IMR-90 (cell line): ENCODE measurements at regions not wholly inside any gene's neighbourhood (a gene's known extent, or its start where the extent isn't known, plus 50 kb on each side); places are given as distances from the start of the nearest gene placed in this dataset.

Source experiments
- ATAC-seq: fragments of 200-7000 bp; cut with Tn5 transposase; 2 replicates; pipeline ENCODE4 v1.9.1; 2020; ENCODE audit warnings: low read depth, mild to moderate bottlenecking, moderate library complexity
- BruUV-seq: library from RNA; stranded (reverse); fragments of 400-500 nt; replicated peaks from 2 replicates; lab custom pipeline; 2021; lab: Mats Ljungman, UMichigan
- CTCF ChIA-PET: fragments of 300-600 bp; formaldehyde crosslinking; extraction: SDS; loops from one replicate; lab custom pipeline; 2021; ENCODE audit warnings: antibody characterized with exemption; lab: Yijun Ruan, JAX
- POLR2A ChIA-PET: fragments of 300-600 bp; sonication (Branson Sonifier 250); formaldehyde crosslinking; loops from one replicate; lab custom pipeline; 2022; ENCODE audit warnings: antibody characterized with exemption; ENCODE audit not compliant: unreplicated experiment; lab: Charles Lee
- DNase-seq: peaks from one replicate; pipeline ENCODE4 v3.0.0; 2013
- H2AFZ ChIP-seq: replicated peaks from 2 replicates; pipeline ENCODE3; 2013; ENCODE audit warnings: low read length, mild to moderate bottlenecking; ENCODE audit not compliant: poor library complexity
- H2AK5ac ChIP-seq: 2 replicates; pipeline ENCODE4 v1.6.1; 2013; ENCODE audit warnings: low read depth, low read length, inconsistent platforms
- H2AK9ac ChIP-seq: replicated peaks from 2 replicates; pipeline ENCODE3; 2013; ENCODE audit warnings: mild to moderate bottlenecking, low read depth, low read length, moderate library complexity; ENCODE audit not compliant: poor library complexity
- H2BK120ac ChIP-seq: 2 replicates; pipeline ENCODE4 v1.6.1; 2013; ENCODE audit warnings: low read depth, low read length, inconsistent platforms
- H2BK15ac ChIP-seq: 3 replicates; pipeline ENCODE4 v1.6.1; 2013; ENCODE audit warnings: low read depth, low read length, inconsistent platforms
- H2BK20ac ChIP-seq: 2 replicates; pipeline ENCODE4 v1.6.1; 2013; ENCODE audit warnings: low read depth, mild to moderate bottlenecking, inconsistent platforms, low read length, moderate library complexity
- H2BK5ac ChIP-seq: 2 replicates; pipeline ENCODE4 v1.6.1; 2013; ENCODE audit warnings: mild to moderate bottlenecking, low read depth, low read length, inconsistent platforms; ENCODE audit not compliant: poor library complexity, severe bottlenecking
- H3K14ac ChIP-seq: replicated peaks from 2 replicates; pipeline ENCODE4 v1.6.1; 2013; ENCODE audit warnings: low read depth, low read length, inconsistent platforms
- H3K18ac ChIP-seq: 2 replicates; pipeline ENCODE4 v1.6.1; 2013; ENCODE audit warnings: low read depth, low read length, control low read depth
- H3K23ac ChIP-seq: 2 replicates; pipeline ENCODE4 v1.6.1; 2013; ENCODE audit warnings: low read depth, low read length, inconsistent platforms
- H3K27ac ChIP-seq: 2 replicates; pipeline ENCODE4 v1.5.1; 2013; ENCODE audit warnings: mild to moderate bottlenecking, control low read depth, low read length; ENCODE audit not compliant: insufficient read depth
- H3K27me3 ChIP-seq: 2 replicates; pipeline ENCODE4 v1.6.1; 2013; ENCODE audit warnings: low read length; ENCODE audit not compliant: control insufficient read depth, insufficient read depth
- H3K36me3 ChIP-seq: 2 replicates; pipeline ENCODE4 v1.6.1; 2013; ENCODE audit warnings: low read length, mixed read lengths; ENCODE audit not compliant: control insufficient read depth, insufficient read depth
- H3K4ac ChIP-seq: 2 replicates; pipeline ENCODE4 v1.6.1; 2013; ENCODE audit warnings: low read depth, low read length, inconsistent platforms
- H3K4me1 ChIP-seq: 2 replicates; pipeline ENCODE4 v1.6.1; 2013; ENCODE audit warnings: low read length, mixed read lengths; ENCODE audit not compliant: control insufficient read depth, insufficient read depth
- H3K4me2 ChIP-seq: 2 replicates; pipeline ENCODE4 v1.6.1; 2013; ENCODE audit warnings: low read depth, mild to moderate bottlenecking, control low read depth, low read length, moderate library complexity
- H3K4me3 ChIP-seq: 2 replicates; pipeline ENCODE4 v1.5.1; 2013; ENCODE audit warnings: low read depth, mild to moderate bottlenecking, control low read depth, low read length, moderate library complexity; ENCODE audit not compliant: insufficient read depth
- H3K56ac ChIP-seq: 2 replicates; pipeline ENCODE4 v1.6.1; 2013; ENCODE audit warnings: low read length, inconsistent platforms; ENCODE audit not compliant: insufficient read depth; ENCODE audit errors: extremely low read depth
- H3K79me1 ChIP-seq, 2 experiments: 2 replicates each; pipeline ENCODE4 v1.6.1; 2013; ENCODE audit warnings: low read length in 2 of 2, inconsistent platforms in 1 of 2, low read depth in 1 of 2
- H3K9ac ChIP-seq: 2 replicates; pipeline ENCODE4 v1.6.1; 2013; ENCODE audit warnings: low read depth, low read length, control low read depth
- H3K9me1 ChIP-seq: 2 replicates; pipeline ENCODE4 v1.6.1; 2013; ENCODE audit warnings: low read length, inconsistent platforms; ENCODE audit not compliant: insufficient read depth
- H3K9me3 ChIP-seq: 2 replicates; pipeline ENCODE4 v1.6.1; 2013; ENCODE audit warnings: low read length; ENCODE audit not compliant: control insufficient read depth, insufficient read depth
- H4K20me1 ChIP-seq: 2 replicates; pipeline ENCODE4 v1.6.1; 2013; ENCODE audit warnings: low read length, inconsistent platforms; ENCODE audit not compliant: insufficient read depth
- H4K5ac ChIP-seq: 2 replicates; pipeline ENCODE4 v1.6.1; 2013; ENCODE audit warnings: mild to moderate bottlenecking, low read depth, low read length, control low read depth
- H4K8ac ChIP-seq, 2 experiments: 2 replicates each; pipeline ENCODE4 v1.6.1; 2013; ENCODE audit warnings: low read depth in 2 of 2, low read length in 2 of 2, control low read depth in 1 of 2, inconsistent platforms in 1 of 2
- H4K91ac ChIP-seq: 2 replicates; pipeline ENCODE4 v1.6.1; 2013; ENCODE audit warnings: low read depth, low read length, inconsistent platforms; ENCODE audit not compliant: insufficient read depth
- BHLHE40 ChIP-seq: fragments of 150-350 bp; IDR thresholded peaks from 2 replicates; pipeline ENCODE4 v1.6.1; 2016; ENCODE audit warnings: mild to moderate bottlenecking, low read depth, low read length
- CEBPB ChIP-seq: IDR thresholded peaks from 2 replicates; pipeline ENCODE4 v1.6.1; 2012; ENCODE audit warnings: low read depth, low read length, improper control_type of control experiment
- CHD1 ChIP-seq: IDR thresholded peaks from 2 replicates; pipeline ENCODE4 v1.6.1; 2012; ENCODE audit warnings: low read depth, low read length, improper control_type of control experiment
- CTCF ChIP-seq: conservative IDR thresholded peaks from 2 replicates; pipeline ENCODE4 v1.5.1; 2012; ENCODE audit warnings: mild to moderate bottlenecking, low read depth, low read length, improper control_type of control experiment
- ELK1 ChIP-seq: fragments of 150-350 bp; IDR thresholded peaks from 2 replicates; pipeline ENCODE4 v1.6.1; 2016; ENCODE audit warnings: low read depth, mild to moderate bottlenecking, low read length, moderate library complexity, borderline replicate concordance
- FOS ChIP-seq: fragments of 150-350 bp; IDR thresholded peaks from 2 replicates; pipeline ENCODE4 v1.6.1; 2016; ENCODE audit warnings: low read depth, low read length
- MAFK ChIP-seq: IDR thresholded peaks from 2 replicates; pipeline ENCODE4 v1.6.1; 2012; ENCODE audit warnings: low read depth, low read length, improper control_type of control experiment
- MAZ ChIP-seq: IDR thresholded peaks from 2 replicates; pipeline ENCODE4 v1.6.1; 2012; ENCODE audit warnings: low read depth, mild to moderate bottlenecking, low read length, improper control_type of control experiment, moderate library complexity, borderline replicate concordance
- MXI1 ChIP-seq: IDR thresholded peaks from 2 replicates; pipeline ENCODE4 v1.6.1; 2012; ENCODE audit warnings: low read depth, mild to moderate bottlenecking, low read length, moderate library complexity, borderline replicate concordance
- NFE2L2 ChIP-seq: fragments of 150-350 bp; IDR thresholded peaks from 2 replicates; pipeline ENCODE4 v1.6.1; 2016; ENCODE audit warnings: low read depth, mild to moderate bottlenecking, low read length
- POLR2A ChIP-seq: IDR thresholded peaks from 2 replicates; pipeline ENCODE4 v1.6.1; 2012; ENCODE audit warnings: mild to moderate bottlenecking, low read depth, low read length
- RAD21 ChIP-seq: IDR thresholded peaks from 2 replicates; pipeline ENCODE4 v1.6.1; 2012; ENCODE audit warnings: low read length, improper control_type of control experiment
- RCOR1 ChIP-seq: IDR thresholded peaks from 2 replicates; pipeline ENCODE4 v1.6.1; 2012; ENCODE audit warnings: mild to moderate bottlenecking, low read length, improper control_type of control experiment; ENCODE audit not compliant: insufficient replicate concordance
- RFX5 ChIP-seq: IDR thresholded peaks from 2 replicates; pipeline ENCODE4 v1.8.0; 2012; ENCODE audit warnings: low read depth, mild to moderate bottlenecking, low read length, moderate library complexity
- SMC3 ChIP-seq: fragments of 150-350 bp; IDR thresholded peaks from 2 replicates; pipeline ENCODE4 v1.6.1; 2016; ENCODE audit warnings: low read depth, mild to moderate bottlenecking, antibody characterized with exemption, low read length, moderate library complexity
- WGBS, 2 experiments: methylation state at CpG; one replicate each; pipeline versions ENCODE4 v1.1.5 to v1.1.7; 2013; ENCODE audit warnings: missing lambda C conversion rate in 2 of 2; ENCODE audit not compliant: insufficient read length in 1 of 2; ENCODE audit errors: extremely low coverage in 2 of 2; 5-methylcytosine and 5-hydroxymethylcytosine counted together
- dilution Hi-C: fragments of 300-500 bp; cut with HindIII; formaldehyde crosslinking; loops from one replicate; pipeline ENCODE4 v1.14.3; 2018; ENCODE audit warnings: low sequenced_read_pairs; ENCODE audit not compliant: unreplicated experiment
- in situ Hi-C: fragments of 300-500 bp; cut with MboI; formaldehyde crosslinking; loops from 3 replicates; pipeline ENCODE4 v1.14.3; 2019; ENCODE audit warnings: low sequenced_read_pairs, inconsistent platforms, mixed read lengths
- intact Hi-C: fragments of 100-400 bp; cut with micrococcal nuclease; formaldehyde crosslinking; loops from 2 replicates; pipeline ENCODE4 v1.10.0; 2022
- TF ChIP-seq, protein P1 (sequence below): fragments of 150-350 bp; IDR thresholded peaks from 2 replicates; pipeline ENCODE4 v1.6.1; 2017; ENCODE audit warnings: mild to moderate bottlenecking, antibody characterized with exemption, low read length, low read depth

DNA sequence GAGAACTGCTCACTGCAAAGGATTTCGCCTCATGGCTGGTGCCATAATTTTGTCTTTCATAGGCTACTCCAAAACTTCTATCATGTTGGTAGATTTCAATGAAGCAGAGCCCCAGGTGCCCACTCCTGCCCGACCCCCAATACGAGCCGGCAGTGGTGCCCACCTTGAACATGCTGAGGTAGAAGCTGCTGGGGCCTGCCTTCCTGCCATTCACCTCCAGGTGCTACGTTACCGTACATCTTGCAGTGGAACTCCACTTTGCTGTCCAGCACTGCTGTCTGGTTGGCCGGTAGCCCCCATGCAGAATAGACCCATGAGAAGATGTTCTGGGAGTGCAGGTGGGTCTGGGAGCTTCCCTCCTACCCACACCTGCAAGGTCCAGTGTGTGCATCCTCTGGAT lies 502.8 kb upstream of the TBL1XR1 start:
- no peak overlapping the region for H4K8ac ChIP-seq
- H3K4ac ChIP-seq = peak overlapping the region; percentile 27; the same call in 1 of the 2 replicates
- H3K23ac ChIP-seq = no peak overlapping the region
- H4K20me1 ChIP-seq = no peaks in the 10 kb centered on the region
- H2BK15ac ChIP-seq = no peak overlapping the region
- intact Hi-C loops = no loop called here
- no peak overlapping the region for H4K5ac ChIP-seq
- H3K4me3 ChIP-seq = no peak overlapping the region
- ChIA-PET CTCF (no interaction called here), POLR2A (no interaction called here)
- no TSS peak for BruUV-seq
- in situ Hi-C loops = no loop called here
- no peak for TF ChIP-seq RFX5
- TF ChIP-seq POLR2A = no peak
- TF ChIP-seq RAD21 = no peak
- TF ChIP-seq SMC3 = no peak
- no peak for TF ChIP-seq MAZ
- no peak for TF ChIP-seq BHLHE40
- TF ChIP-seq, protein P1, sequence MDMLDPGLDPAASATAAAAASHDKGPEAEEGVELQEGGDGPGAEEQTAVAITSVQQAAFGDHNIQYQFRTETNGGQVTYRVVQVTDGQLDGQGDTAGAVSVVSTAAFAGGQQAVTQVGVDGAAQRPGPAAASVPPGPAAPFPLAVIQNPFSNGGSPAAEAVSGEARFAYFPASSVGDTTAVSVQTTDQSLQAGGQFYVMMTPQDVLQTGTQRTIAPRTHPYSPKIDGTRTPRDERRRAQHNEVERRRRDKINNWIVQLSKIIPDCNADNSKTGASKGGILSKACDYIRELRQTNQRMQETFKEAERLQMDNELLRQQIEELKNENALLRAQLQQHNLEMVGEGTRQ = no peak
- TF ChIP-seq RCOR1 = no peak
- no peak for TF ChIP-seq NFE2L2
- no peak for TF ChIP-seq CTCF
- TF ChIP-seq ELK1 = no peak
- no peak for TF ChIP-seq CHD1
- TF ChIP-seq MXI1 = no peak
- no peak for TF ChIP-seq CEBPB
- TF ChIP-seq MAFK = no peak
- TF ChIP-seq FOS = no peak
- H3K4me1 ChIP-seq = no peaks in the 10 kb centered on the region
- 100% methylated on average over 2 of the region's 7 CpGs; no CpG with 5 or more reads in 1 of the 2 experiments for WGBS, 2 experiments
- H2AFZ ChIP-seq = no peak overlapping the region
- DNase-seq (no peak), ATAC-seq (no peak)
- H3K9me3 ChIP-seq = no peaks in the 10 kb centered on the region
- no peak overlapping the region for H2BK120ac ChIP-seq
- no peak overlapping the region for H2BK20ac ChIP-seq
- no peak overlapping the region for H2AK5ac ChIP-seq
- no peak overlapping the region for H4K91ac ChIP-seq
- no peaks in the 10 kb centered on the region for H3K79me1 ChIP-seq
- H3K9ac ChIP-seq = no peak overlapping the region
- H3K18ac ChIP-seq = no peak overlapping the region
- dilution Hi-C loops = no loop called here
- H3K27me3 ChIP-seq = no peaks in the 10 kb centered on the region
- no peak overlapping the region for H2BK5ac ChIP-seq
- H3K4me2 ChIP-seq = no peak overlapping the region
- no peaks in the 10 kb centered on the region for H3K36me3 ChIP-seq
- H3K27ac ChIP-seq = no peak overlapping the region
- no peak overlapping the region for H2AK9ac ChIP-seq
- no peak overlapping the region for H3K14ac ChIP-seq
- H3K9me1 ChIP-seq = no peaks in the 10 kb centered on the region
- no peak overlapping the region for H3K56ac ChIP-seq
